D721Med (cell line): ENCODE measurements at regions not wholly inside any gene's neighbourhood (a gene's known extent, or its start where the extent isn't known, plus 50 kb on each side); places are given as distances from the start of the nearest gene placed in this dataset.

Experiments
- DNase-seq: peaks from one replicate; pipeline ENCODE4 v3.0.0; 2011; ENCODE audit warnings: low spot score; ENCODE audit not compliant: insufficient read length
- FAIRE-seq: peaks from 2 replicates; lab custom pipeline; 2011; peaks lifted over from hg19 to GRCh38; lab: Jason Lieb, UNC
- TF ChIP-seq, protein P1 (sequence below): IDR thresholded peaks from 2 replicates; pipeline ENCODE4 v1.5.1; 2012; ENCODE audit warnings: mild to moderate bottlenecking, control low read depth; ENCODE audit not compliant: insufficient read depth; ENCODE audit errors: missing control alignments

DNA sequence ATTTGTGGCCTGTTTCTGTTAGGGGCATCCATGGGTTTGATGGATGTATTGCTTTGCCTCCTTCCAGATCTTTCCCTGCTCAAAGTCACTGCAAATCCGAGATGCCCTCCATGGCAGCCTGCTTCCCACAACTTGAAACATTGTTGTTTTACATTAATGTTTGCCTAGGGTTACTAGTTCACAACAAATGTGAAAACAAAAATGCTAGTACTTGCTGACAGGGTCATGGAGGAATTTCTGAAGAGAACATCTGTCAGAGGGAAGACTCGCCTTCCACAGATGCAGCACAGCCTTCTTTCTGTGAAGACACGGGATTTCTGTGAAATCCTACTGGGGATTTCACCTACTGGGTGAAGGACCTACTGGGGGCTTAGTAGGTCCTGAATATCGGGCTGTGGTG, 260.0 kb upstream of the FN1 start:
- TF ChIP-seq, protein P1, sequence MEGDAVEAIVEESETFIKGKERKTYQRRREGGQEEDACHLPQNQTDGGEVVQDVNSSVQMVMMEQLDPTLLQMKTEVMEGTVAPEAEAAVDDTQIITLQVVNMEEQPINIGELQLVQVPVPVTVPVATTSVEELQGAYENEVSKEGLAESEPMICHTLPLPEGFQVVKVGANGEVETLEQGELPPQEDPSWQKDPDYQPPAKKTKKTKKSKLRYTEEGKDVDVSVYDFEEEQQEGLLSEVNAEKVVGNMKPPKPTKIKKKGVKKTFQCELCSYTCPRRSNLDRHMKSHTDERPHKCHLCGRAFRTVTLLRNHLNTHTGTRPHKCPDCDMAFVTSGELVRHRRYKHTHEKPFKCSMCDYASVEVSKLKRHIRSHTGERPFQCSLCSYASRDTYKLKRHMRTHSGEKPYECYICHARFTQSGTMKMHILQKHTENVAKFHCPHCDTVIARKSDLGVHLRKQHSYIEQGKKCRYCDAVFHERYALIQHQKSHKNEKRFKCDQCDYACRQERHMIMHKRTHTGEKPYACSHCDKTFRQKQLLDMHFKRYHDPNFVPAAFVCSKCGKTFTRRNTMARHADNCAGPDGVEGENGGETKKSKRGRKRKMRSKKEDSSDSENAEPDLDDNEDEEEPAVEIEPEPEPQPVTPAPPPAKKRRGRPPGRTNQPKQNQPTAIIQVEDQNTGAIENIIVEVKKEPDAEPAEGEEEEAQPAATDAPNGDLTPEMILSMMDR = no peak
- no peak for DNase-seq
- FAIRE-seq = no peak

DNA sequence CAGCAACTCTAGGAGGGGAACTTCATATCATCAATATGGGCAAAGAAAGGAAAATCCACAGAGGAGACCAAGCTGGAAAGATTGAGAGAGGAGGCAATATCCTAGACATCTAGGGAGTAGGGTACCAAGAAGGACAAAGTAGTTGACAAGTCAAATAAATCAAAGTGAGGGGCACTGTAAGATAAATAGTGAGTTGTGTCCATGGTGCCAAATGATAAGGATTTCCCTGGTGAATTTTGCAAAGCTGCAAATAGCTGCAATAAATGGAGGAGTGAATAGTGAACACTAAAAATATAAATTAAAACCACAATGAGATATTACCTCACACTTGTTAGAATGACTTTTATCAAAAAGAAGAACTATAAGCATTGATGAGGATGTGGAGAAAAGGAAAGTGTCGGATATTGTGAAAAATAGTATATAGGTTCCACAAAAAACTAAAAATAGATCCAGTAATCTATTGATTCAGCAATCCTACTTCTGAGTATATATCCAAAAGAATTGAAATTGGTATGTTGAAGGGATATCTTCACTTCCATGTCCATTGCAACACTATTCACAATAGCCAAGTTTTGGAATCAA, 258.2 kb upstream of the FN1 start:
- FAIRE-seq (no peak), DNase-seq (no peak)
- TF ChIP-seq, protein P1 = no peak

DNA sequence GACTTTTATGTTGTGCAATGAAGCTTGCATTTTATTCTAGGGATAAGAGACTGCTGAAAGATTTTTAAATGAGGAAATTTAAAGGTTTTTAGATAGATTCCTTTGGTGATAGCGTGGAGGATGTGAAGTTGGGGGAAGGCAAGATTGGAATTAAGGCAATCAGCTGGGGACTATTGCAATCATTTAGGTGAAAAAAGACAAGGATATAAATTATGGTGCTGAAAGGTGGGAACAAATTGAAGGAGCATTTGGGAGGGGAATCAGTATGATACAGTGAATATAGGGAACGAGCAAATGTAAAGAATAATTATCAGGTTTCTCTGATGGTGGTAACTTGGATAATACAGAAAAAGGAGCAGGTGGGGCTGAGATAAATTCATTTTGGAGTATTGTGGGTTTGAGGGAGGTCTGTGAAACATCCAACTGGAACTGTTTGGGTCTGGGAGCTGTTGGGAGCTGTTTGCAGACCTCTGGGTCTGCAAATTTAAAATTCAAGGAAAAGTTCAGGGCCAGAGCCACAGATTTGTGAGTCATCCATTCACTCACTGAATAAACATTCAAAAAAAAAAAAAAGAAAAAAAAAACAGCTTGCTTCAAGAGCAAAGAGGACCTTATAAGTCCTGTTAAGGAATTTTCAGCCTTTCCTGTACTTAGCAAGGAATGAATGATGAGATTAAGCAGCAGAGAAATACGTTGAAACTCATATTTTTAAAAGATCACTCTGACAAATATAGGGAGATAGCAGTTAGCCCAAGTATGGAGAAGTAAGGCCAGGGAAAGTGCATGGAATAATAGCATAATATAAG, 257.5 kb upstream of the FN1 start:
- no peak for FAIRE-seq
- TF ChIP-seq, protein P1 = no peak
- no peak for DNase-seq

DNA sequence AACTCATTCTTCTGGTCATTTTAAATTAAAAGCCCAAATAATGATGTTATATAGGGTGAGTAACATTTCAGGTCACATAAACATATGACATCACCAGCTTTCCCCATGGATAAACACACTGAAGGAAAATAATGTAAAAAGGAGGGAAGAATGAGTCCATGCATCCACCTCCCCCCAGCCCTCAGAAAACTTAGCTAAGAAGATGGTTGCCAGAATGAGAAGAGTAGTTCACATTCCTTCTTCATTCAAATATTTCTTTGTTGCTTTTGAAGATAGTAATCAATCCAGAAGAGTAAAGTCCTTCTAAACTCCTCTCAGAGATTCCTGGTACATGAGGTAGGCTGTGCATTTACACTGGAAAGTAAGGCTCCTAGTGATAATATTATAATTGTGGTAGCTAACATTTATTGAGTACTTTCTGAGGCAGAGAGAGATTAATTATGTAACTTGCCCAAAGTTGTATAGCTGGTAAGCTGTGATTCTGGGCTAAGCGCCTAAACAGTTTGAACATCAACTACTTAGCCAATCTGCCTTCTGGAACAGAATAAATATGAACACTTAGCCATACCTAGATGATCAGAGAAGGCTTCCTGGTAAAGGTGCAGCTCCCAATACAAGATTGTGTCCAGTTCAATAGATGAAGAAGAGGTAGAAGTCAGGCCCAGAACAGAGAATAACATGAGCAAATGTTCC, 256.7 kb upstream of the FN1 start:
- DNase-seq (no peak), FAIRE-seq (no peak)
- TF ChIP-seq, protein P1 = no peak

DNA sequence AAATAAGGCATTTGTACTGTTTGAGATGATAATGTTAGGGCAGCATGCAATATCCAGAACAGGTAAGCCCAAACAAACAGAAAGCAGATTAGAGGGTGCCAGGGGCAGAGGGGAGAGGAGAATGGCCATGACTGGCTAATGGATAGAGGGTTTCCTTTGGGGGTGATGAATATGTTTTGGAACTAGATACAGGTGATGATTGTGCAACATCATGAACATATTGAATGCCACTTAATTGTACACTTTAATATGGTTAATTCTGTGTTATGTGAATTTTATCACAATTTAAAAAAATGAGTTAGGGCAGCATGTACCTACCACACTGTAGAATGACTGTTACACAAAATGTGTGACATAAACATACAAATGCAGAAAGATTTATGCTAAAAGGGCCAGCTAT, 255.5 kb upstream of the FN1 start:
- TF ChIP-seq, protein P1 = no peak
- DNase-seq (no peak), FAIRE-seq (no peak)

DNA sequence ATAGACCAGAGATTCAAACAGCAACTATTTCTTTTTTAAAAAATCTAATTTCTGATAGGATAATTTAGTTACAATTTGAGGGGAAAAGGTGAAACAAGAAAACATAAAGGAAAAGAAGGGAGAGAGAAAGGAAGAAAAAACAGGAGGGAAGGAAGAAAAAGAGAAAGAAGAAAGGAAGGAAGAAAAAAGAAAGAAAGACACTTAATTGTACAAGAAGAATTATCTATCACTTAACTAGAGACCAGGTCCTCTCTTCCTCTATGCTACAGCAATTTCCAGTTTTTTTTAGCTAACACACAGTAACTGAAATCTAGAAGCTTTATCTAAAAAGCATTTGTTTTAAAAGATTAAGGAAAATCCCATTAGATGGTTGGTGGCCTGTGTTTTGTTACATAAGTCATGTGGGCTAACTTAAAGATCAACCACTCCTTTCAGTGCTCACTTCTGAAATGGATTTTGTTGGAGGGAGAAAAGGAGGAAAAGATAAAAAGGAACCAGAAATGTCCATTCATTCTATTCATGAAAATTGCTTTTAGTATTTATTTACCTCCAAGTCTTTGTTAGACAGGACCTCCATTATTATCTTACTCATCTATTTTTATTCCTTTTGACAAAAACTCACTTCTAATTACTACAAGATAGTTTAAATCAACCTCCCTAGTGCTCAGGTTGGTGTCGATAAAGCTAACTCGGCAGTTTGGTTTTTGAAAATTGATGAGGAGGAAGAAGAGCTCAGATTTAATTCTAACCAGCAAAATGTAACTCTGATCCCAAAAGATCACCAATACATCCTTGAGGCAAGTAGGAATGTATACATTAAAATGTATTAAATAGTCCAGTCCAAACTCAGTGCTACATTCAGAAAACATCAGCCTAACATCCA, 251.5 kb upstream of the FN1 start:
- DNase-seq (no peak), FAIRE-seq (no peak)
- TF ChIP-seq, protein P1 = no peak
